Activated naive CD4-positive, alpha-beta T cell treated with anti-CD3 and anti-CD28 coated beads, Interleukin-2, amount 10 ng/mL, durations not matched to agents 7 days and 5 days (primary cell): ENCODE measurements at regions not wholly inside any gene's neighbourhood (a gene's known extent, or its start where the extent isn't known, plus 50 kb on each side); places are given as distances from the start of the nearest gene placed in this dataset.
"Not testable (repeated sequence)": the region's sequence is repeated elsewhere in the genome, so short reads cannot be mapped to it uniquely, and the experiment has no call there.

Experiments used
- CTCF ChIA-PET: fragments of 350-600 bp; sonication (Branson Sonifier 250); formaldehyde crosslinking; loops from one replicate; lab custom pipeline; 2021; ENCODE audit warnings: antibody characterized with exemption; lab: Charles Lee
- DNase-seq: peaks from one replicate; pipeline ENCODE4 v3.0.0-alpha.2; 2020
- H3K27ac Mint-ChIP-seq: one replicate; pipeline ENCODE4 v1.8.0; 2021; ENCODE audit warnings: mild to moderate bottlenecking, moderate library complexity, mixed read lengths
- H3K27me3 Mint-ChIP-seq: one replicate; pipeline ENCODE4 v1.8.0; 2021; ENCODE audit warnings: mild to moderate bottlenecking, mixed read lengths
- H3K36me3 Mint-ChIP-seq: one replicate; pipeline ENCODE4 v1.8.0; 2021; ENCODE audit warnings: mixed read lengths
- H3K4me1 Mint-ChIP-seq: one replicate; pipeline ENCODE4 v1.8.0; 2021; ENCODE audit warnings: mixed read lengths
- H3K4me3 Mint-ChIP-seq: one replicate; pipeline ENCODE4 v1.8.0; 2021; ENCODE audit warnings: mild to moderate bottlenecking, moderate library complexity, mixed read lengths
- H3K9me3 Mint-ChIP-seq: one replicate; pipeline ENCODE4 v1.8.0; 2021; ENCODE audit warnings: mixed read lengths

DNA sequence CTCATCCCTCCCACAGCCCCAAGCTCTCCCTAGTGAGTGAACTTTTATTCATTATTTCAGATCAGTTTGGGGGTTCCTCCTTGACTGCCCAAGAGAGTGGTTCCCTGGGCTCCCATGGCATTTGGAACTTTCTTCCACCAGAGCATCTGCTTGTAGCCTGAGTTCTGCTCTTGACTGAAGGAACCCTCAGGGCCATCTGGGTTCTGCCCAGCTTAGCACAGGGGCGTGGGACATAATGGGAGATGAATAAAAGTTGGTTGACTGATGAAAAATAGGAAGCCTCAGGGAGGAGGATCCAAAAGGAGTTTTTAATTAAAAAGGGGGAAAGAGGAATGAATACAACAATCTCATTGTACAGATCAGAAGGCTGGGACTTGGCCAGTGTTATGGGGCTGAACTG lies 73.4 kb downstream of the CYTL1 start:
- Mint-ChIP-seq H3K4me1 (peaks cover 16% of the 10 kb centered on the region), H3K27ac (no peak overlapping the region), H3K4me3 (no peak overlapping the region), H3K27me3 (no peaks in the 10 kb centered on the region), H3K9me3 (no peaks in the 10 kb centered on the region), H3K36me3 (no peaks in the 10 kb centered on the region)
- no peak for DNase-seq
- CTCF ChIA-PET: no interaction called here

DNA sequence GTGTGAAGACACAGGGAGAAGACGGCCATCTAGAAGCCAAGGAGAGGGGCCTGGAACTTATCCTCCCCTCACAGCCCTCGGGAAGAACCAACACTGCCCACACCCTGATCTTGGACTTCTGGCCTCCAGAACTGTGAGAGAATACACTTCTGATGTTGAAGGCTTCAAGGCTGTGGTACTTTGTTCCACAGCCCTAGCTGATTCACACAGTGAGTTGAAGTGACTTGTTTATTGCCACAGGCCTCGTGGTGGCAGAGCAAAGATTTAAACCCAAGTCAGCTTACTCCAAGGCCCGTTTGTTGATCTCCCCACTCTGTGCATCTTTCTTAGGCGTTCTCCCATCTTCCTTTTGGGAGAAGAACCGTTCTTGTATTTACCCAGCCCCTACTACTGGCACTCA lies 72.8 kb downstream of the CYTL1 start:
- Mint-ChIP-seq H3K27ac (no peak overlapping the region), H3K36me3 (no peaks in the 10 kb centered on the region), H3K27me3 (no peaks in the 10 kb centered on the region), H3K4me1 (peaks cover 16% of the 10 kb centered on the region), H3K4me3 (no peak overlapping the region), H3K9me3 (no peaks in the 10 kb centered on the region)
- no peak for DNase-seq
- CTCF ChIA-PET: no interaction called here

DNA sequence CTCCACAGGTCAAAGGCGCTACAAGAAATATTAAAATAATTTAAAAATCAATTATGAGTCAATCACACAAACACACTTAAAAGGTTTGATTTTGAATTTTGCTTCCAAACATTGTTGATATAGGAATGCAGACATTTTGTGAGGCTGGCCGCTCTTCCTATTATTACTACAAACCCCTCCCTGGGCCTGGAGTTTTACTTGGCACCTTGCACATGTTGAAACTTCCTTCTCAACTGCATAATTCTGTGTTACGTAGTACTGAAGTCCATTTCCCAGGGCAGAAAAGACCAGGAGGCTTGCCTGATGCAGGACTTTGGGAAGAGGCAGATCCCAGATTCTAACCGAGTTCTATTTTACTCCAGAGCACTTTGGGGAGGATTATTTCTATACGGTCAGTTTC lies 71.5 kb downstream of the CYTL1 start:
- Mint-ChIP-seq H3K9me3 (peaks cover 2% of the 10 kb centered on the region), H3K27me3 (no peaks in the 10 kb centered on the region), H3K27ac (no peak overlapping the region), H3K4me3 (no peak overlapping the region), H3K4me1 (peaks cover 16% of the 10 kb centered on the region), H3K36me3 (no peaks in the 10 kb centered on the region)
- no peak for DNase-seq
- CTCF ChIA-PET: no interaction called here

DNA sequence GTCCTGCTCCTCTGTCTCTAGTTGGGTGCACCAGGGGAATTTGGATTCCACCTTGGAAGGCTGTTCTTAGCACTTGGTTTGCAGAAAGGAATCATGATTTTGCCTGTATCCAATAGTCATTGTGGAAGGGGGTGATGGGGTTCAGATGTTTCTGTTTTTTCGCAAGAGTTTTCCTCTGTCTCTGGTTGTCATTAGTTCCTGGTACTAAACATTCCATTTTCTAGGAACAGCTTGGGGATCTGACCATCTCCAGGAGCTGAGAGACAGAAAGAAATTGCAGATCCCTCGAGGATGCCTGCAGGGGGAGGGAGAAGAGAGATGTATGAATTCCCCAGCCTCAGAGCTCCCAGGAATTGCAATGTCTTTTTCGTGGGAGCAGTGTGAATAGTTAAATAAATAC lies 70.9 kb downstream of the CYTL1 start:
- DNase-seq: no peak
- H3K4me1 Mint-ChIP-seq: peaks cover 12% of the 10 kb centered on the region
- no peaks in the 10 kb centered on the region for H3K27me3 Mint-ChIP-seq
- H3K9me3 Mint-ChIP-seq: peaks cover 2% of the 10 kb centered on the region
- H3K36me3 Mint-ChIP-seq: no peaks in the 10 kb centered on the region
- no peak overlapping the region for H3K27ac Mint-ChIP-seq
- H3K4me3 Mint-ChIP-seq: no peak overlapping the region
- CTCF ChIA-PET: no interaction called here

DNA sequence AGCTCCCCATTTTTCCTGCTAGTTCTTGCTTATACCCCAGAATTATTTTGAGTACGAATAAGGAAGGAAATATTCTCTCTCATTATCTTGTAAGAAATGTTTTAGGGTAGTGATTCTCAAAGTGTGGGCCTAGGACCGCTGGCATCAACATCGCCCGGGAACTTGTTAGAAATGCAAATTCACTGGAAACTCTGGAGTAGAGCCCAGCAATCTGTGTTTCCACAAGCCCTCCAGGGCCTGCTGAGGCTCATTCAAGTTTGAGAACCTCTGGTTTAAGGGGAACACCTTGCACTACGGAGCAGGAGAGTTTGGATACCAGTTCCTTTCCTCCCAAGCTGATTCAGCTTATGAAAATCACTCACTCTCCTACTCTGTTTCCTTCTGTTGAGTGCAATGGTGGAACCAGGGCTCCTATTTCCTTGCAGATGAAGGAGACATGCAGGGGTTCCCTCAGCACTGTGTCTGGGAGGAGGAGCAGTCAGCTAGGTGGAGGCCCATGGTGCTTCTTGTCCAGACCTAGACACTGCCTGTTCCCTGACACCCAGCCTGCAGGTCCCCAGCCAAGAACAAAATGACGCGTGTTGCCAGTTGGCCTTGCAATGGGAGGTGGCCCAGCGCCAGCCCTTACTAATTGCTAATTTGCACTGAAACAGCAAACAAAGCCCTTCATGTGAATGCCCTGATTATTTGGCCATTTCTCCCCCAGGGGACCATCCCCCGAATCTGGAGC lies 68.5 kb downstream of the CYTL1 start:
- CTCF ChIA-PET: no interaction called here
- Mint-ChIP-seq H3K27me3 (no peaks in the 10 kb centered on the region), H3K4me1 (no peaks in the 10 kb centered on the region)

DNA sequence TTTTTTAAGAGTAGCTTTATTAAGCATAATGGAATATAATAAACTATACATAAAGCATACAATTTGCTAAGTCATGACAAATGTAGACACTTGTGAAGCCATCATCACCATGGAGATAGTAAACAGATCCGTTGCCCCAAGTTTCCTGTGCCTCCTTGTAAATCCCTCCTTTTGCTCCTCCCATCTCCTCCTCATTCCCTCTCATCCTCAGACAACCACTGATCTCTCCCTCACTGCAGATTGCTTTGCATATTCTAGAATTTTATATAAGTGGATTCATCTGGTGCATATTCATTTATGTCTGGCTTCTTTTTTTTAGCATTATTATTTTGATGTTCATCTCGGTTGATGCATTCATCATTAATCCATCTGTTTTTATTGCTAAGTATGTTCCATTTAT lies 67.0 kb downstream of the CYTL1 start:
- Mint-ChIP-seq H3K36me3 (no peaks in the 10 kb centered on the region), H3K4me1 (no peaks in the 10 kb centered on the region), H3K27me3 (no peaks in the 10 kb centered on the region), H3K9me3 (peaks cover 2% of the 10 kb centered on the region), H3K27ac (no peak overlapping the region), H3K4me3 (no peak overlapping the region)
- no peak for DNase-seq
- CTCF ChIA-PET: no interaction called here

More for the DNA sequence above, 68.5 kb downstream of the CYTL1 start:
- no peak for DNase-seq
- no peak overlapping the region for H3K27ac Mint-ChIP-seq
- no peak overlapping the region for H3K4me3 Mint-ChIP-seq
- H3K36me3 Mint-ChIP-seq: no peaks in the 10 kb centered on the region
- H3K9me3 Mint-ChIP-seq: peaks cover 2% of the 10 kb centered on the region

DNA sequence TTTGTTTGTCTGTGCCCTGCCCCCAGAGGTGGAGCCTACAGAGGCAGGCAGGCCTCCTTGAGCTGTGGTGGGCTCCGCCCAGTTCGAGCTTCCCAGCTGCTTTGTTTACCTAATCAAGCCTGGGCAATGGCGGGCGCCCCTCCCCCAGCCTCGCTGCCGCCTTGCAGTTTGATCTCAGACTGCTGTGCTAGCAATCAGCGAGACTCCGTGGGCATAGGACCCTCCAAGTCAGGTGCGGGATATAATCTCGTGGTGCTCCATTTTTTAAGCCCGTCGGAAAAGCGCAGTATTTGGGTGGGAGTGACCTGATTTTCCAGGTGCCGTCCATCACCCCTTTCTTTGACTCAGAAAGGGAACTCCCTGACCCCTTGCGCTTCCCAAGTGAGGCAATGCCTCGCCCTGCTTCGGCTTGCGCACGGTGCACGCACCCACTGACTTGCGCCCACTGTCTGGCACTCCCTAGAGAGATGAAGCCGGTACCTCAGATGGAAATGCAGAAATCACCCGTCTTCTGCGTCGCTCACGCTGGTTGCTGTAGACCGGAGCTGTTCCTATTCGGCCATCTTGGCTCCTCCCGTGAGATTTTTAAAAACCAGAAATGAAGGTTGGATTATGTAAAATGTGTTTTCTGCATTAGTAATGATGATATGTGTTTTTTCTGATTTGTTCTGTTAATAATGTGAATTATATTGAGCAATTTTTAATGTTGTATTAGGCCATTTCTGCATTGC lies 59.7 kb downstream of the CYTL1 start:
- H3K4me3 Mint-ChIP-seq, DNase-seq, H3K27me3 Mint-ChIP-seq, CTCF ChIA-PET, H3K27ac Mint-ChIP-seq, H3K4me1 Mint-ChIP-seq, H3K36me3 Mint-ChIP-seq: not testable (repeated sequence)
- H3K9me3 Mint-ChIP-seq: peaks cover 26% of the 10 kb centered on the region

DNA sequence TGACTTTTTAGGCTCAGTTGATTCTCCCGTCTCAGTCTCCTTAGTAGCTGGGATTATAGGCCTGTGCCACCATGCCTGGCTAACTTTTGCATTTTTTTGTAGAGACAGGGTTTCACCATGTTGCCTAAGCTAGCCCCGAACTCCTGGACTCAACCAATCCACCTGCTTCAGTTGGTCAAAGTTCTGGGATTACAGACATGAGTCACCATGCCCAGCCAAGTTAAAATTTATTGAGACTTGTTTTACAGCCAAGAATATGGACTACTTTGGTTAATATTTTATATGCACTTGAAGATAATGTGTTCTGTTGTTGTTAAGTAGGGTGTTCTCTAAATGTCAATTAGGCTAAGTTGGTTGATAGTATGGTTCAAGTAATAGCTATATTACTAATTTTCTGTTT lies 58.7 kb downstream of the CYTL1 start:
- peaks cover 26% of the 10 kb centered on the region for H3K9me3 Mint-ChIP-seq
- CTCF ChIA-PET: no interaction called here
- H3K27ac Mint-ChIP-seq: no peak overlapping the region
- no peak for DNase-seq
- H3K27me3 Mint-ChIP-seq: no peaks in the 10 kb centered on the region
- H3K4me3 Mint-ChIP-seq: no peak overlapping the region
- no peaks in the 10 kb centered on the region for H3K36me3 Mint-ChIP-seq
- no peaks in the 10 kb centered on the region for H3K4me1 Mint-ChIP-seq

DNA sequence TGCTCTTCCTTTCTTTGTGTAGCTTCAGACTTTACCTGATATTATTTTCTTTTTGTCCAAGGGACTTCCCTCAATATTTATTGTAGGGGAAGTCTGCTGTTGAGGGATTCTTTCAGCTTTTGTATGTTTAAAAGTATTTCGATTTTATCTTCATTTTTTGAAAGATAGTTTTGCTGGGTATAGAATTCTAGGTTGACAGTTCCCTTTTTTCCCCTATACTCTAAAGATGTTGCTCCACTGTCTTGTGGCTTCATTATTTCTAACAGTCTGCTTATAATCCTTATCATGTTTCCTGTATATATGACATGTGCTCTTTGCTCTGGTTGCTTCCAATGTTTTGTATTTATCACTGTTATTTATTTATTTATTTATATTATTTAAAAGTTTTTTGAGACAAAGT lies 57.3 kb downstream of the CYTL1 start:
- Mint-ChIP-seq H3K27me3 (no peaks in the 10 kb centered on the region), H3K9me3 (peaks cover 26% of the 10 kb centered on the region), H3K4me3 (no peak overlapping the region), H3K36me3 (no peaks in the 10 kb centered on the region), H3K27ac (no peak overlapping the region), H3K4me1 (no peaks in the 10 kb centered on the region)
- CTCF ChIA-PET: no interaction called here
- DNase-seq: no peak

DNA sequence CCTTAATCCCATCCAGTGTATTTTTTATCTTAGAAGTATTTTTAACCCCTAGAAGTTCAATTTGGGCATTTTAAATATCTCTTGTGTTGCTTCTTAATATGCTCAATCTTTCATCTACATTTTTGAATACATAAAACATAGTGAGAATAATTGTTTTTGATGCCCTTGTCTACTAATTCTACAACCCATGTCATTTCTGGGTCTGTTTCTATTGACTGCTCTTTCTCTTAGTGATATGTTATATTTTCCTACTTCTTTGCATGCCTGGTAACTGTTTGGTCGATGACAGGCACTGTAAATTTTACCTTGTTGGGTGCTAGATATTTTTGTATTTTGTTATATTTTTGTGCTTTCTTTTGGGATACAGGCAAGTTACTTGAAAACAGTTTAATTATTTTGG lies 56.3 kb downstream of the CYTL1 start:
- peaks cover 26% of the 10 kb centered on the region for H3K9me3 Mint-ChIP-seq
- no peaks in the 10 kb centered on the region for H3K36me3 Mint-ChIP-seq
- no peak overlapping the region for H3K4me3 Mint-ChIP-seq
- H3K27me3 Mint-ChIP-seq: no peaks in the 10 kb centered on the region
- H3K4me1 Mint-ChIP-seq: no peaks in the 10 kb centered on the region
- no peak overlapping the region for H3K27ac Mint-ChIP-seq
- CTCF ChIA-PET: no interaction called here
- DNase-seq: no peak
